Spleen (tissue), 11 donors: ENCODE measurements at regions not wholly inside any gene's neighbourhood (a gene's known extent, or its start where the extent isn't known, plus 50 kb on each side); places are given as distances from the start of the nearest gene placed in this dataset.

Experiments used
- DNase-seq: peaks from one replicate; pipeline ENCODE4 v3.0.0-alpha.2; 2020
- H3K27ac ChIP-seq, 8 donors: fragments of 200-600 bp; sonication (generic) in 7 of 8; 1 replicate in 4 of 8; 2 replicates in 4 of 8; pipeline versions ENCODE4 v1.5.0 to v1.8.0; 2016 to 2021; ENCODE audit warnings: inconsistent platforms in 4 of 8, mild to moderate bottlenecking in 4 of 8, moderate library complexity in 1 of 8
- H3K27me3 ChIP-seq, 7 donors: fragments of 200-600 bp; sonication (generic) in 6 of 7; replicated peaks in 1 of 7; 1 replicate in 4 of 7; 2 replicates in 3 of 7; pipeline versions ENCODE4 v1.5.0 to v1.8.0; 2016 to 2021; ENCODE audit warnings: inconsistent platforms in 3 of 7, mild to moderate bottlenecking in 1 of 7
- H3K36me3 ChIP-seq, 6 donors: fragments of 200-600 bp; sonication (generic) in 5 of 6; 1 replicate in 4 of 6; 2 replicates in 2 of 6; pipeline versions ENCODE4 v1.5.0 to v1.8.0; 2016 to 2021; ENCODE audit warnings: inconsistent platforms in 2 of 6
- H3K4me1 ChIP-seq, 6 donors: fragments of 200-600 bp; sonication (generic) in 5 of 6; 1 replicate in 3 of 6; 2 replicates in 3 of 6; pipeline versions ENCODE4 v1.5.0 to v1.8.0; 2016 to 2021; ENCODE audit warnings: inconsistent platforms in 3 of 6
- H3K4me3 ChIP-seq, 8 donors: fragments of 200-600 bp; sonication (generic) in 7 of 8; 1 replicate in 4 of 8; 2 replicates in 4 of 8; pipeline versions ENCODE4 v1.5.0 to v1.8.0; 2016 to 2021; ENCODE audit warnings: inconsistent platforms in 4 of 8, mild to moderate bottlenecking in 4 of 8, moderate library complexity in 2 of 8
- H3K9me3 ChIP-seq, 8 donors: fragments of 200-600 bp; sonication (generic) in 7 of 8; 1 replicate in 4 of 8; 2 replicates in 4 of 8; pipeline versions ENCODE4 v1.5.0 to v1.8.0; 2016 to 2021; ENCODE audit warnings: inconsistent platforms in 4 of 8
- CTCF ChIP-seq, 11 experiments: fragments of 200-600 bp in 7 of 11; fragments of 450-650 bp in 4 of 11; sonication (generic) in 4 of 11; IDR thresholded peaks in 8 of 11; conservative IDR thresholded peaks in 3 of 11; 1 replicate in 7 of 11; 2 replicates in 4 of 11; pipeline versions ENCODE4 v1.4.0 to v1.8.0; 2016 to 2021; ENCODE audit warnings: antibody characterized with exemption in 11 of 11, inconsistent platforms in 4 of 11, mild to moderate bottlenecking in 1 of 11
- POLR2A ChIP-seq, 3 donors: fragments of 450-650 bp; IDR thresholded peaks; one replicate each; pipeline ENCODE4 v1.5.1; 2017; ENCODE audit warnings: antibody characterized with exemption in 3 of 3, mild to moderate bottlenecking in 1 of 3
- POLR2AphosphoS5 ChIP-seq, 3 donors: sonication (generic); formaldehyde crosslinking; IDR thresholded peaks; one replicate each; pipeline ENCODE4 v1.5.1; 2017; ENCODE audit warnings: antibody characterized with exemption in 3 of 3
- WGBS, 5 donors: extraction: QIAGEN DNeasy Blood & Tissue Kit in 3 of 5; methylation state at CpG; one replicate each; pipeline versions ENCODE4 v1.1.5 to v1.1.7; 2013 to 2018; 5-methylcytosine and 5-hydroxymethylcytosine counted together
- intact Hi-C: fragments of 100-400 bp; cut with DNase I; formaldehyde crosslinking; loops from one replicate; pipeline ENCODE4 v1.15.0; 2023; ENCODE audit warnings: low total_unique reads
- donor health status: healthy with polysubstance abuse.
- donor health status: DM: no; HTN: no; CAD: no; lungs with moderate emphysema.
- donor health status: DM: no; HTN: no; CAD: no.
- donor health status: Bipolar disorder and iron deficiency.
- donor health status: healthy.
- donor health status: DM: no; HTN: no; CAD: no.
- donor health status: DM: yes; HTN: yes; CAD: no.

GRCh38 chr10:30219971-30220751, 128.9 kb downstream of the MTPAP start:
- no peak for DNase-seq
- WGBS, 5 donors: 9 to 11% (median 10%) methylated on average over 17 of the region's 17 CpGs
- peaks cover 0 to 14% (median 0%) of the 10 kb centered on the region in 7 donors for H3K27me3 ChIP-seq
- TF ChIP-seq POLR2A (IDR thresholded peaks at IDR 0.05) (no peak), CTCF (IDR thresholded peaks at IDR 0.05 in 8 of 11, conservative IDR thresholded peaks at IDR 0.05 in 3 of 11) (no peak), POLR2AphosphoS5 (IDR thresholded peaks at IDR 0.05) (peak in 1 of 3 donors; percentile 8)
- H3K36me3 ChIP-seq: no peaks in the 10 kb centered on the region
- peaks cover 3 to 16% (median 12%) of the 10 kb centered on the region in 6 donors for H3K4me1 ChIP-seq
- H3K4me3 ChIP-seq: peak overlapping the region in 1 of 8 donors; percentile 47
- H3K27ac ChIP-seq: peak overlapping the region in 2 of 8 donors; percentile 8 to 17
- no peaks in the 10 kb centered on the region for H3K9me3 ChIP-seq
- intact Hi-C loops: no loop called here

- Histone ChIP-seq H3K36me3 (no peaks in the 10 kb centered on the region), H3K27ac (no peak overlapping the region), H3K9me3 (no peaks in the 10 kb centered on the region), H3K4me1 (peaks cover 3 to 16% (median 12%) of the 10 kb centered on the region in 6 donors), H3K27me3 (peaks cover 0 to 14% (median 0%) of the 10 kb centered on the region in 7 donors), H3K4me3 (no peak overlapping the region)
- 88 to 95% (median 91%) methylated on average over 4 of the region's 4 CpGs for WGBS, 5 donors
- intact Hi-C loops: no loop called here
- DNase-seq: no peak
- TF ChIP-seq CTCF (IDR thresholded peaks at IDR 0.05 in 8 of 11, conservative IDR thresholded peaks at IDR 0.05 in 3 of 11) (no peak), POLR2A (IDR thresholded peaks at IDR 0.05) (no peak), POLR2AphosphoS5 (IDR thresholded peaks at IDR 0.05) (no peak)
These were observed 132.3 kb downstream of the MTPAP start for GRCh38 chr10:30216821-30217220.

- intact Hi-C loops: no loop called here
- Histone ChIP-seq H3K27ac (peak overlapping the region in 2 of 8 donors; percentile 9 to 50), H3K4me3 (no peak overlapping the region), H3K9me3 (no peaks in the 10 kb centered on the region), H3K4me1 (peaks cover 3 to 14% (median 10%) of the 10 kb centered on the region in 6 donors), H3K27me3 (peaks cover 0 to 4% (median 0%) of the 10 kb centered on the region in 7 donors), H3K36me3 (no peaks in the 10 kb centered on the region)
- DNase-seq: no peak
- WGBS, 5 donors: 25 to 36% (median 35%) methylated on average over 8 of the region's 8 CpGs
- no peak for TF ChIP-seq POLR2A (IDR thresholded peaks at IDR 0.05)
- TF ChIP-seq CTCF (IDR thresholded peaks at IDR 0.05 in 8 of 11, conservative IDR thresholded peaks at IDR 0.05 in 3 of 11): no peak
- peak in 1 of 3 donors; percentile 15 for TF ChIP-seq POLR2AphosphoS5 (IDR thresholded peaks at IDR 0.05)
These were observed 133.5 kb downstream of the MTPAP start for GRCh38 chr10:30215623-30216022.

GRCh38 chr10:30215141-30215540, 133.9 kb downstream of the MTPAP start:
- WGBS, 5 donors: 80 to 97% (median 91%) methylated on average over 2 of the region's 2 CpGs
- Histone ChIP-seq H3K4me1 (peaks cover 3 to 9% (median 7%) of the 10 kb centered on the region in 6 donors), H3K9me3 (no peaks in the 10 kb centered on the region), H3K27ac (peak overlapping the region in 2 of 8 donors; percentile 9 to 50), H3K4me3 (no peak overlapping the region), H3K36me3 (no peaks in the 10 kb centered on the region), H3K27me3 (no peaks in the 10 kb centered on the region)
- DNase-seq: no peak
- TF ChIP-seq CTCF (IDR thresholded peaks at IDR 0.05 in 8 of 11, conservative IDR thresholded peaks at IDR 0.05 in 3 of 11) (no peak), POLR2A (IDR thresholded peaks at IDR 0.05) (no peak), POLR2AphosphoS5 (IDR thresholded peaks at IDR 0.05) (no peak)
- intact Hi-C loops: no loop called here
